ENCODE measurements at regions not wholly inside any gene's neighbourhood (a gene's known extent, or its start where the extent isn't known, plus 50 kb on each side); places are given as distances from the start of the nearest gene placed in this dataset.
"Not testable (repeated sequence)": the region's sequence is repeated elsewhere in the genome, so short reads cannot be mapped to it uniquely, and the experiment has no call there.

GRCh38 chrY:7659047-7659446, 747.5 kb upstream of the AMELY start:
- H3K36me3 ChIP-seq (ENCODE audit: control insufficient read depth, insufficient read depth, low read length), result no peaks in the 10 kb centered on the region
- DNase-seq (ENCODE audit: low read depth), result no peak
- H3K4me3 ChIP-seq (ENCODE audit: low read depth, low read length), result no peak overlapping the region
- H3K27me3 ChIP-seq (ENCODE audit: control insufficient read depth, insufficient read depth, low read length), result no peaks in the 10 kb centered on the region
- no peak for FAIRE-seq
- no peak for TF ChIP-seq CTCF (IDR thresholded peaks at IDR 0.05; ENCODE audit: insufficient read depth, low read length, severe bottlenecking)

DNA sequence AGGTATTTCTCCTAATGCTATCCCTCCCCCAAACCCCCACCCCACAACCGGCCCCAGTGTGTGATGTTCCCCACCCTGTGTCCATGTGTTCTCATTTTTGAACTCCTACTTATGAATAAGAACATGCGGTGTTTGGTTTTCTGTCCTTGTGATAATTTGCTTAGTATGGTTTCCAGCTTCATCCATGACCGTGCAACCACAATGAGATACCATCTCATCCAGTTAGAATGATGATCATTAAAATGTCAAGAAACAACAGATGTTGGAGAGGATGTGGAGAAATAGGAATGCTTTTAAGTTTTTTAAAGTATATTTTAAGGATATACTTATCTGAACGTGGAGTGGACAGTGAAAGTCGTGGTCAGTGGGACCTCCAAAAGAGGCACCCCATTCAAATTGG, 745.0 kb upstream of the AMELY start:
- Histone ChIP-seq H3K4me3 (ENCODE audit: low read depth, low read length) (no peak overlapping the region), H3K27me3 (ENCODE audit: control insufficient read depth, insufficient read depth, low read length) (no peaks in the 10 kb centered on the region), H3K36me3 (ENCODE audit: control insufficient read depth, insufficient read depth, low read length) (no peaks in the 10 kb centered on the region)
- FAIRE-seq, result no peak
- DNase-seq (ENCODE audit: low read depth), result no peak
- TF ChIP-seq CTCF (IDR thresholded peaks at IDR 0.05; ENCODE audit: insufficient read depth, low read length, severe bottlenecking), result no peak

DNA sequence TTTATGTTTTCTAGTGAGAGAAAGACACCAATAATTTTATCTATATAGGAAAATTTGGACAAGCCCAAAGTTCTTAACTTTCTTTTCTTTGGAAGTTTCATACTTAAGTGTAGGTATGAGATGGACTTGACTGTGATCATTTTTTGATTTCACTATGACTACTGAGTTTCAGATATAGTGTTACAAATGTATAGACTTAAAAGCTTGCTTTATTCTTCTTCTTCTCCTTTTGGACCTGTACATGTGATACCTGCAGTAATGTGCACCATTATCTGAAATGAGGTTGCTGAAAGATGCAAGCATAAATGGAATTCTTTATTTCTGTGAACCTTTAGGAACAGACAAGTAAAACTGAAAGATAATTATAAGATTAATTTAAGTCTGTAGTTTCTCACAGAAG, 743.4 kb upstream of the AMELY start:
- FAIRE-seq, result no peak
- no peak for DNase-seq (ENCODE audit: low read depth)
- no peaks in the 10 kb centered on the region for H3K36me3 ChIP-seq (ENCODE audit: control insufficient read depth, insufficient read depth, low read length)
- no peak for TF ChIP-seq CTCF (IDR thresholded peaks at IDR 0.05; ENCODE audit: insufficient read depth, low read length, severe bottlenecking)
- H3K4me3 ChIP-seq (ENCODE audit: low read depth, low read length), result no peak overlapping the region
- H3K27me3 ChIP-seq (ENCODE audit: control insufficient read depth, insufficient read depth, low read length), result no peaks in the 10 kb centered on the region

GRCh38 chrY:7649866-7650265, 738.3 kb upstream of the AMELY start:
- H3K27me3 ChIP-seq (ENCODE audit: control insufficient read depth, insufficient read depth, low read length); DNase-seq (ENCODE audit: low read depth); H3K36me3 ChIP-seq (ENCODE audit: control insufficient read depth, insufficient read depth, low read length); H3K4me3 ChIP-seq (ENCODE audit: low read depth, low read length); FAIRE-seq: not testable (repeated sequence)
